Skin of body (tissue), 1 donor: ENCODE measurements at regions not wholly inside any gene's neighbourhood (a gene's known extent, or its start where the extent isn't known, plus 50 kb on each side); places are given as distances from the start of the nearest gene placed in this dataset.

ENCODE experiments used
- DNase-seq: peaks from one replicate; lab custom pipeline; 2025; lab: John Stamatoyannopoulos, UW

DNA sequence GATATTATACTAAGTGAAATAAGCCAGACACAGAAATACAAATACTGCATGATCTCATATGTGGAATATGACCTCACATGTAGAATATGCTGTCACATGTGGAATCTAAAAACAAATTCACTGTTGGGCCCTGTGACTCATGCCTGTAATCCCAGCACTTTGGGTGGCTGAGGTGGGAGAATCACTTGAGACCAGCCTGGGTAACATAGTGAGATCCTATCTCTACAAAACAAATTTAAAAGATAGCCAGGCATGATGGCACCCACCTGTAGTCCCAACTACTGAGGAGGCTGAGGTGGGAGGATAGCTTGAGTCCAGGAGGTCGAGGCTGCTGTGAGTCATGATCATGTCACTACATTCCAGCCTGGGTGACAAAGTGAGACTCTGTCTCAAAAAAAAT is 160.3 kb downstream of the PTEN start:
- DNase-seq: no peak

DNA sequence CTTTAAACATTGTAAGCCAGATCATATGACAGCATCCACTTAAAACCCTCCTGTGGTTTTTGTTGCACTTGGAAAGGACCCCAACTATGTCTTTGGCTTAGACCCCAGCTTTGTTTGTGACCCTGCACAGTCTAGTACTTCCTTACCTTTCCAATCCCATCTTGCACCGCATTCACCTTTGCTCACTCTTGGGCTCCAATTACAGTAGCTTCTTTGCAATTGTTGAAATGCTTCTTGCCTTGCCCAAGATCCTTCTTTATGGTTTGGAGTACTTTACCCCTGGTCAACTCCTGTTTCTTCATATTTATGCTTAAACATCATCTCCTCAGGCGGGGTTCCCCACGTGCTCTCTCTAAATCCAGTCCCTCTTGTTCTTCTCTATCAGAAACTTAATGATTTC is 162.6 kb downstream of the PTEN start:
- no peak for DNase-seq

DNA sequence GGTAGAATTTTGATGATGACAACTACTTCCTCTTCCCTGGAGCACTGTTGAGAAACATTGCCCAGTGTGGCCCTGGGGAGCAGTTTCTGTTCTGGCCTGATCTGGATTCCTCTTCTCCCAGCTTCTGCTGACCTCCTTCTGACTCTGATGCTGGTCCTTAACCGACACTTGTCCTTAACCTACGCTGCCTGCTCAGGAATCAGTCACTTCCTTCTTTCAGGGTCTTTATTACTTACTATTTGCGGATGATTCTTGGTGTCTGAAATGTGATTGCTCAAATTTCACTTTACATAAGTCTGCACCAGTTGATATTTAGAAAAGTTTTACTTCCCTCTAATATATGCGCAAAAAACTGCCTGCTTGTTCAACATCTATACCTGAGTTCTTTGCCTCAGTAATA is 164.1 kb downstream of the PTEN start:
- DNase-seq: no peak

DNA sequence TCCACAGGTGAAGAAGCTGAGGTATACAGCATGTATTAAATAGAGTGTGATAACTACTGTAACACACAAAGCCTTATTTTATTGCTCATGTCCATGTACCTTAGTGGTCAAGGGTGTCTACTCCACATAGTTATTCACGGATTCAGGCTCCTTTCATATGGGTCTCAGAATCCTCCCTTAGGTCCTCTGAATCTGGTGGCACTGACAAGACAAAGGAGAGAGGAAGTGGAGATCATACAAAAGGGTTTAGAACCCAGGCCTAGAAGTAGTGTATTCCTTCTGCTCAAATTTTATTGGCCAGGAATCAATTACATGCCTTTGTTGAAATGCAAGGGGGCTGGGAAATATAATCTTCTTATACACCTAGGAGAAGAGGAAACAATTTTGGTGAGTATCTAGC is 164.6 kb downstream of the PTEN start:
- no peak for DNase-seq

DNA sequence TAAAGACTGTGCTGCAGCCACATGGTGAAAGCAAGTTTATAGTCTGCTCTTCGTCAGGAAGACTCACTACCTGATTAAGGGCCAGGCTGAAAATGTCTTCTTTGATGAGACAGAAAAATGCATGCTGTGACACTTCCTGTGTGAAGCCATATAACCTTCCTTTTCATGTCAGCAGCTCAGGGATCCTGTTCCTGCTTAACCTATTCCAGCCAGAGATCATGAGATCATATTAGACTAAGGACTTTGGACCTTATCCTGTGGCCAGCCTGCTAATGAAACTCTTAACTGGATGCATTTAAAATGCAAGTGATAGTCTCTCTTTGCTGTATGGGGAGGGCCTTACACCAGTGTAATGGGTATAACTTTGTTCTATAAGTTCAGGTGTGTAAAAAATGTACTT is 165.2 kb downstream of the PTEN start:
- DNase-seq: no peak

DNA sequence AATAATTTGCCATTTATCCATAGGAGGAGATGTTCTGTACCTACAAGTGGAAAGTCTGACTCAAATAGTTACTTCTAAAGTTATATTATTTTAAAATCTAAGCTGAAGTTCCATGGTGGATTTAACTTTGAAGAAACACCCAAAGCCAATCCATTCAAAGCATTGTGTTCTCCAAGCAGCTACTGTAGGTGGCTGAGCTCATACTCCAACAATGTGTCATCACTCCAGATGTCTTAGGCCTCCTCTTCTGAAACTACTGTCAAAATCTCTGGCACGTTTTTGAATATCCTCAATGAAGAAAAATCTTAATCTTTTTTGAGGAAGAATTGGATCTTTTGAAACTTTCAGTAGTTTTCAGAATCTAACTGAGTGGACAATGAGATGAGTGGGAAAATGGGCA is 169.1 kb downstream of the PTEN start:
- DNase-seq: peak; percentile 39

DNA sequence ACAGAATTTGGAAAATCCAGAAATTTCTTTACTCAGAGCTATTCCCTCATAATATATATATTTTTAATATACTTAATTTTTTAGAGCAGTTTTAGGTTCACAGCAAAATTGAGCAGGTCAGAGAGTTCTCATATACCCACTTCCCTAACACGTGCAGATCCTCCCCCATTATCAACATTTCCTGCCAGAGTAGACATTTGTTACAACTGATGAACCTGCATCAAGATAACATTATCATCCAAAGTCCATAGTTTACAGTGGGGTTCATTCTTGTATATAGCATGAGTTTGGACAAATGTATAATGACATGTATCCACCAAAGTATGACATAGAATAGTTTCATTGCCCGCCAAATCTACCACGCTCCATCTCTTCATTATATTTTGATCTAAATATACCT is 170.0 kb downstream of the PTEN start:
- no peak for DNase-seq

DNA sequence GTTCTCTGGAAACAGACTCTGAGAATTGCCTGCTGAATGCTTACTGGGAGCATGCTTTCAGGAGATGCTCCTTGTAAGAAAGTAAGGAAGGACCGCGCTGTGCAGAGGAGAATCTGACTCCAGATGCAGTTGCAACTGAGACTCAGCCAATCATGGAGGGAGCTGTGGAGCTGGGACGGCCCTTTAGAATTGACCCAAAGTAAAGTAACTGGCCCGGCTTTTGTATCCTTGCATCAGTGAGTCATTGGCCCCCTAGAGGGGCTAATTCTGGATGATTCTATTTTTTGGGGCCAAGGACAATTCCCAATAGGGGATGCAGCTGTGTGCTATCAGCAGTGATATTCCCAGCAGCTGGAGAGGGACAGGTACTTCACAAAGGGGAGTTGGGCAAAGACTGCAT is 170.4 kb downstream of the PTEN start:
- no peak for DNase-seq

DNA sequence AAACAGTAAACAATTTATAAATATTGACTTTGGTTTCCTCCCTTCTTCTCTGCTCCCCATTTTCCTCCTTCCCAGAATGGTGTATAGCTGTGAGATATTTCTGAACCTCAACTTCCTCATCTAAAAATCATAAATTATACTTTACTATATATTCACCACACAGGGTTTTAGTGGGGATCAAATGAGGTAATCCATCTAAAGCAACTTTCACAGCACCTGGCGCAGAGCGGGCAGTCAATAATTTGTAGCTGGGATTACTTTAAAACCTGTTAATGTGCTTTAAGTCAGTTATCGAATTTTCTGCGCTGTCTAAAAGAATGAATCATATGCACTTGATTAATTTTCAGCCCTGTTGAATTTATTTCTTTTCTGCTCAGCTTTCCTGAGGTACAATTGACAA is 172.7 kb downstream of the PTEN start:
- no peak for DNase-seq

DNA sequence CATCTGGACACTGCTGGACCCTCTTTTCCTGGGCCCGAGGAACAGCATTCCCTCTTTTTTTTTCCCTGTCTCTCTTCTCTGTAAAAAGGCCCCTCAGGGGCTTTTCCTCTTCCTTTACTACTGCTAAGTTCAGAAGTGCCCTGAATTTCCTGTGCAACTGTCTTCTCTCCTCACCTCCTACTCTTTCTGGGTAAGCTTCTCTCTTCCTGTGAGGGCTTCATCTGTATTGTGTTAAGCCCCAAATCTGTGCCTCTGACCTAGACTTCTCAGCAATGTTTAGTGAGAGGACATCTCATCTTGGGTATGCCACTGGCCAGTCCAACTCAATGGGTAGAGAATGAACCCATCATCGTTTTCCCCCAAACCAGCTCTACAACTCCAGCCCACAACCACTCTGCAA is 174.2 kb downstream of the PTEN start:
- DNase-seq: no peak

DNA sequence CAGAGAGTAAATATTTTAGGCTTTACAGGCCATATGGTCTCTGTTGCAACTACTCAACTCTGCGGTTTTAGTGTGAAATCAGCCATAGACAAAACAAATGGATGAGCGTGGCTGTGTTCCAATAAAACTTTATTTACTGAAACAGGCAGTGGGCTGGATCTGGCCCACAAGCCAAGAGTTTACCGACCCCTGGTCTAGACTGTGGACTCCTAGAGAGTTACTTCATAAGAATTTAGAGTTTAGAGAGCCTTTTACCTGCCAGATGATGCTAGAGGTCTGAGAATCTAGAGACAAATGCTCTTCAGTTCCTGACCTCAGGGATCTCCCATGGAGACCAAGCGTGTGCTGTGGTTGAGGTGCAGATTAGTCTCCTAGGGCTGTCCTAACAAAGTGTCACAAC is 174.8 kb downstream of the PTEN start:
- no peak for DNase-seq

DNA sequence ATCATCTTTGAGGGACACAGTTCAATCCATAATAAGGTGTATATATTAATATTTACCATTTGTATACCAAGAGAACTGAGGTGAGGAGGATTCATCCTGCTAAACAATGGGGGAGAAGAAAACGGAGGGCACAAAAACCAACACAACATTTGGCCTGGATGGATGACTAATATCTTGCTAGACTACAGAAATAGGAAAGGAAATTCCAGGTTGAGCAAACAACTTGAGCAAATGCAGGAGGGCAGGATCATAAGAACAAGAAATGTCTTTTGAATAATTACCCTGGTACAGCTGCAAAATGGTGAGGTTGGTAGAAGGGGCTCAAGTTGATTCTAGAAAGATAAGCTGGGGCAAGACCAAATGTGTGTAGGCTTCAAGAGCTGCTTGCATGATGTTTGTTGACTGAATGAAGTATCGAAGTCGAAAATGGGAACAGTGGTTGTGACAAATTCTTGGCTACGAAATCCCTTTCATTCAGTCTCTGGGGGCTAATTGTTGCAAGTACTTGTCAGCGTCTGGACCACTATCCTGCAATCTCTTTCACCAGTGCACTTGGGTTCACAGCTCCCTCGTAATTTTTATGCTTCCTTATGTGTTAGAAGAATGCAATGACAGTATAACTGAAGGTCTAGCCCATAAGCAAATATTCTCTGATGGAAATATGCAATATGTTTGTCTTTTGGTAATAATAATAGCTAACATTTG is 176.2 kb downstream of the PTEN start:
- DNase-seq: no peak

DNA sequence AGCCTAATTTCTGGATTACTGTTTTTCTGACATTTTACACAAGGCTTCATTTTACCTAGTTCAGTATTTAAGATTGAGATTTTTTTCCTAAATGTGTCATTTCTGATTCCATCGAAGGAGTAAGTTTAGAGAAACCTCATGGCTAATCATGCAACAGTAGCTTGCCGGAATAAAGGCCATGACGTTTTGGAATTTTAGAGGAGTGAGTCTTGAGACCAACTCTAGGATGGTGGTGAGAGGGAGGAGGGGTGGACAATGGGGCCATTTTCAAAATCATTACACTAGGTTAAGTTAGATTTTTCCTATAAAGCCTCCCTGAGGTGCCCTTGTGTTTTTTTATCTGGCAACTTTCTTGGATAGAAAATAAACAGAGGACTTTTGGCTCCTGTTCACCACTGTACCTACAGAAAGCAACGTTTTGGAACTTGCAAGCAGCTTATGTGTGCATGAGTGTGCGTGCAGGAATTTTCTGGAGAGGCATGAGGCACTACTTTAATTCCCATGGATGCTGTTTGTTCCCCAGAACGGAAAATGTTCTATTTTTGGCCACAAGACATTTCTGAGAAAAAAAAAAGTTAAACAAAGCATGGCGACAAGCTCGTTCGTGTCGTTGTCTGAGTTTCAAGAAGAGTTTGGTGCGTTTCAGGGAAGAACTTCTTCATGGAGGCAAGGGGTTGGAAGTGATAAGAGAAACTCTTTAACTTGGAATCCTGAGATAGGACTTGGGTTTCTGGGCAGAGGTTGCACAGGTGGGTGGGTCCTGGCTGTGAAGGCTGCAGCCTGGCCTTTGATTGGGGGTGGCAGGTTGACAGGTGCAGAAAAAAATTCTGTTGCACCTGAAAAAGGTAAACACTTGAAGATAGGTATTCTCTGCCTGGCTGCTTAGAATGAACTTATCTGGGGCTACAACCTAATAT is 178.1 kb downstream of the PTEN start:
- peak; percentile 31 for DNase-seq

DNA sequence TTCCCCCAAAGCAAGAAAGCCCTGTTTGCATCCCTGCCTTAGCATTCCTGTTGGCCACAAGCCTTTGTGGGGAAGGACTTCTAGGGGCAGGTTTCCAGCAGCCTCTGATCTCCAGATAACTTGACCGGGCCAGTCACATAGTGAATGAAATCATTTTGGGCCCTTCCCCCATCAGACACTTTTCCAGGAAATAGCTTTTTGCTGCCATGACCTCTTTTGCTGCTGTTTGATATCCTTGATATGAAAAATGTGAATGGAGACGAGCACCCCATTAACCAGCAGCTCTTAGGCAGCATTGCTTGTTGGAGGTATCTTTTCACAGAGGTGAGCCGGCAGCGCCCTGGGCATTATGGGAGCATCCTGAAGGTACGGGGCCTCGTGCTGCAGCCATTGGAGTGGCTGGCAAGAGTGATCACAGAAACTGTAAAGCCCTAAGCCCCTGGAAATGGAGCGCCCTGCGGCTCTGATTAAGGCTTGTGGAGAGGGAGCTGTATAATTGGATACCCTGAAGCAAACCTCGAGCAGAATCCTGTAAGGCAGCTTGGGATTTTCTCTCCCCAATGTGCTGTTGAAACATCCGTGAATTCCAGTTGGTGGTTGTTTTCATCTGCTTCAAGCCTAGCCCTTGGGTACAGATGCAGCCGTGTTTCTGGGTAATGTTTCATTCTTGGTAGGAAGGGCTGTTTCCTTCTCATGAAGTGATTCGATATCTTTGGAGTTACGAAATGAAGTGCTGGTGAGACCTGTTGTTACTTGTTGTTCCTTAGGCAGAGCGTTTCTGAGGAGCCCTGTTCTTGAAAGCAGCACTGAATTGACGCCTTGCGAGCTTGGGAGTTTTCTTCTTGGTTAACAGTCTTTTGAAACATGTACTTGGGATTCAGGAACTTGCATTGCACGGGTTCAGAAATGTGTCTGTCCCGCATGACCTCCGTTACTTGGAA is 179.0 kb downstream of the PTEN start:
- DNase-seq: peak; percentile 47

DNA sequence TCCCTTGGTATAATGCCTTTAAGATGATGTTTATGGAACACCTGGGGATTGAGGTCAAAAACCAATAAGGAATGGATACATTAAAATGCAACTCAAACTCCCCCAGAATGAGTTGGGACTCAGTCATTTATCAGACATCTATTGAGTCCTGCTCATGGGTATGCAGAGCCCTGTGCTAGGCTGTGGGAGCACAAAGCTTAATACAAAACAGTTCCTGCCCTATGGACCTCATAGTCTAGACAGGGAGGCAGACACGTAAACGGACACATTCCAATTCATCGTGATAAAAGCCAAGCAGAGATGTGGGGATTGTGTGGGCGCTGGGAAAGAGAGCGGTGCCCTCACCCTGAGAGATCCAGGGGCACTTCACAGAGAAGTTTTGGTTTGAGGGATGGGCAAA is 181.7 kb downstream of the PTEN start:
- no peak for DNase-seq

DNA sequence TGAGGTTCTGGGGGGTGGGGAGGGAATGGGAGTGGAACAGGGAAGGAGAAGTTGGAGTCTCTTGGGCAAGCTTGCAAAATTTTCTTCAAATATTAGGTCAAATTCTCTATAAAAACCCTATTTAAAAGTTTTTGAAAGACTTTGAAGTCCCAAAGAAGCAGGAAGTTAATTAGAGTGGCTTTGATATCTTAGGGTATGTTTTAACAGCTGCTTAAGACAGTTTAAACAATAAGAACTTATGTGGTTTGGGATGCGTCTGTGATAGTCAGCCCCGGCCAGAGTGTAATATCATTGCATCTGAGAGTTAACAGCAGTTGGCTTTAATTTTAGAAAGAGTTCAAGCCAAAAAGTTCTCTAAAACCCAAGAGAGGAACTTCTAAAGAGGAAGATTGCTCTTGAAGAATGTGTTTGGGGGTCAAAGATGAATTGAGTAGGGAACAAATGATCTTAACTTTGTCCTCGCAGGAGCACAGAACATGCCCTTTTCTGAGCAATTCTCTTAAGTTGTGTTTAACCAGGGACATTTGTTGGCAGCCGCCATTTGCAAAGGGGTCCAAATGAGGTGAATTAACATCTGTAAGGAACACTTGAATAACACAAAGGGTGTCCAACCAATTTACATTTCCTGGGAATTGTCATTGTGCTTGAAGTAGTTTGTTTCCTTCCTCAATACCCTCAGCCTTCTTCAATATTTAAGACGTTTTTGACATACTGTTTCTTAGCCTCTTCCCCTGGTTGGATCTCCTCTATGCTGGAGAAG is 182.4 kb downstream of the PTEN start:
- DNase-seq: peak; percentile 51

DNA sequence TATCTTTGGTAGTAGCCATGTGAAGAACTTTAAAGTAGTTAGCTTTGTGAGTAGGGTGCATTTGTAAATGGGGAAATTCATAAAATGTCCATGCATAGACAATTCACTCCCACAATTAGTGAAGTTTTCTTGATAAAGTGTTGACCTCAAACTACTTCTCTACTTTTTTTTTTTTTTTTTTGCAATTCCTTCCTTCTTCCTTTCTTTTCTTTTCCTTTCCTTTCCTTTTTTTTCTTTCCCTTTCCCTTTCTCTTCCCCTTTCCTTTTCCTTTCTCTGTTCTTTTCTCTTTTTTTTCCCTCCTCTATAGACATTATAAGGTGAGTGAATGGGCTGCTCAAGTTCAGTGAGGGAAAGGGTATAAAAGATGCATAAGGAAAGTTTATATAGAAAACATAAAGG is 184.2 kb downstream of the PTEN start:
- DNase-seq: no peak

DNA sequence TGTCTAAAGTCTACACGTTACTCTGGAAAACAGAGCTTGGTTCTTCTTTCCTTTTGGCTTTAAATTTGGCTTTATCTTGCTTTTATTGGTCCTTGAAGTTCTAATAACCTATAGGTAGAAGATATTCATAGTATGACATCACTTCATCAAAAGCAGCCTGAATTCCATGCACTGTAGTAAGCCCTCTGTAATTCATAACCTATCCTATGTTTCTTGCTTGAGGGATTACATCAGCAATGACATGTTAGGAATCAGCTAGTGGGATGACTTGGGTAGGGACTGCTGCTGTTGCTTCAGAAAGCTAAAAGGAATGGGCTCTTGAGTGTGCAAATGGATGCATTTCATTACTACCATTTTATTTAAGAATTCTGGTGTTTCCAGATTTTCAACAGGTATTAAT is 184.9 kb downstream of the PTEN start:
- DNase-seq: no peak

DNA sequence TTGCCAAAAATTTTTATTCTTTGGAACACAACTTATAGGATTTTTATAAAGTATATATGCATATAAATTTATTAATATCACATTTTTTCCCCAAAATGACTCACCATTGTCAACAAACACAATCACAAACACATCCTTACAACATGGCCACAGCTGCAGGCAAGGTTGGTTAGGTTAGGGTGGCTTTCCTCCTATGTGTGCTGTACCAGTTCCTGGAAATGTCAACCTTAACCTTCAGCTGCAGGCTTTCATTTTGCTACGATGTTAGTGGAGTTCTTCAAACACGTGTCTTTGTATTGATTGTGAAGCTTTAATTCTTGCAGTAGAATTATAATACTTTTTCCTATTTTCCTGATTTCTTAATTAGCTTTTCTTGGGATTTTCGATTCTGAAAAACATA is 185.8 kb downstream of the PTEN start:
- DNase-seq: no peak

DNA sequence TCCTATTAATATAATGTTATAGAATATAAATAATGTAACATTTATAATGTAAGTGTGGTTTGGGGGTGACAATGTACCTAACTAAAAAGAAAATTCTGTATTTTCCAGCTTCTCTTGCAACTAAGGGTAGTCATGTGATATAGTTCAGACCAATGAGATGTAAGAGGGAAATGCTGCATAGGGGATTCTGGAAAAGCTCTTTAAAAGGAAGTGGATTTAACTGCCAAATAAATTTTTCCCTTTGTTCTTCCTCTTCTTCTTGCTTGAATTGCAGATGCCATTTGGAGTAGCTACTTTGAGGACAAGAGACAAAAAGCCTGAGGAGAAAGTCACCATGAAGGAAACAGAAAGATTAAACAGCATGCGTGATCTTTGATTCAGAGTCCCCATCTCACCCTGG is 194.3 kb downstream of the PTEN start:
- no peak for DNase-seq

DNA sequence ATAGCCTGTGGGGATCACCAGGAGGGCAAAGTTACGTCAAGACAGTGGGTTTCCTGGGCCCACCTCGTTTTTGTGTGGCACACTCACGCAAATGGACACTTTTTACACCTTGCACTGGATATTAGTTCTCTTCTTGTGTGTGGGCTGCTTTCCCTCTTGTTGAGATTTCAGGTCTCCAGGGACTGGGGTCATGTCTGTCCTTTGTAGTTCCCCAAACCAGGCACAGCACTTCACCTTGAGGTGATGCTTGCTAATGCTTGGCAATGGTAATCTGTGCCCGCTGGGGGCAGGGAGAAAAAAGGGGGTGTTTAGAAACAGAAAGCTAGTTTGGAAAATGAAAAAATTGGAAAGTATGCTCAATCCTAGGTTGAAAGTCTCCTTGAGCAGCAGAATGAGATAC is 195.3 kb downstream of the PTEN start:
- DNase-seq: no peak
